ENCODE measurements at regions not wholly inside any gene's neighbourhood (a gene's known extent, or its start where the extent isn't known, plus 50 kb on each side); places are given as distances from the start of the nearest gene placed in this dataset.

- TF ChIP-seq ZBTB33 (IDR thresholded peaks at IDR 0.05; ENCODE audit: borderline replicate concordance, low read depth) (no peak), YY1 (IDR thresholded peaks at IDR 0.05; ENCODE audit: low read depth) (no peak), CHD2 (IDR thresholded peaks at IDR 0.05; ENCODE audit: low read length, partially characterized antibody) (no peak), PBX3 (IDR thresholded peaks at IDR 0.05) (no peak), GABPA (IDR thresholded peaks at IDR 0.05; ENCODE audit: low read depth) (no peak), RXRA (IDR thresholded peaks at IDR 0.05; ENCODE audit: borderline replicate concordance, low read depth) (no peak)
Observed at GRCh38 chr12:92600052-92600451, 102.7 kb upstream of the PLEKHG7 start (continued).

- DNase-seq: no peak
- H3K4me2 ChIP-seq: no peak overlapping the region
- H3K27ac ChIP-seq (ENCODE audit: low read depth in 2 of 2, low read length in 1 of 2): peak overlapping the region in 1 of 2 experiments; percentile 56; a peak in 2 of 4 replicates
- no peak overlapping the region for H3K9ac ChIP-seq
- H2AFZ ChIP-seq (ENCODE audit: low read depth): no peak overlapping the region
- H3K4me3 ChIP-seq (ENCODE audit: low read depth in 2 of 2, low read length in 1 of 2): no peak overlapping the region
- H4K20me1 ChIP-seq (ENCODE audit: insufficient read depth): no peaks in the 10 kb centered on the region
- no peaks in the 10 kb centered on the region for H3K9me3 ChIP-seq
- no peaks in the 10 kb centered on the region for H3K36me3 ChIP-seq (replicated peaks in 1 of 2; ENCODE audit: control insufficient read depth in 1 of 2, insufficient read depth in 2 of 2, low read length in 1 of 2)
- ChIA-PET CTCF (interaction anchor here (0.9 to 1.3 kb wide), 2 partner anchors 8 to 27 kb away, joined by 3 to 4 read pairs; no protein-coding TSS in a partner anchor), POLR2A (no interaction called here)
- H3K79me2 ChIP-seq (ENCODE audit: insufficient read depth): no peaks in the 10 kb centered on the region
- peaks cover 0 to 10% of the 10 kb centered on the region in 2 experiments; a peak in 2 of 4 replicates for H3K4me1 ChIP-seq (ENCODE audit: control insufficient read depth in 1 of 2, insufficient read depth in 2 of 2, low read depth in 1 of 2, low read length in 1 of 2)
- no peaks in the 10 kb centered on the region for H3K9me2 ChIP-seq
- WGBS (ENCODE audit: low lambda C conversion rate): 3% methylated on average over 1 of the region's 1 CpG
- H3K27me3 ChIP-seq (ENCODE audit: insufficient read depth): no peaks in the 10 kb centered on the region
- TF ChIP-seq RCOR1 (IDR thresholded peaks at IDR 0.05; ENCODE audit: low read length): no peak
- peak; percentile 38; the same call in 1 of the 2 replicates for TF ChIP-seq TCF12 (IDR thresholded peaks at IDR 0.05)
- TF ChIP-seq JUND (IDR thresholded peaks at IDR 0.05): peak; percentile 40
- no peak for TF ChIP-seq NRF1 (IDR thresholded peaks at IDR 0.05; ENCODE audit: low read depth, low read length)
- TF ChIP-seq FOSL2 (IDR thresholded peaks at IDR 0.05; ENCODE audit: borderline replicate concordance, low read depth): peak; percentile 71
- peak; percentile 49 for TF ChIP-seq PBX3 (IDR thresholded peaks at IDR 0.05)
- TF ChIP-seq REST (IDR thresholded peaks at IDR 0.05; ENCODE audit: low read depth, low read length): no peak
- peaks cover 23% of the 10 kb centered on the region for H3F3A ChIP-seq (replicated peaks; ENCODE audit: insufficient read depth)
Observed at GRCh38 chr12:92597997-92598396, 104.8 kb upstream of the PLEKHG7 start.
